DOHH2 (cell line): ENCODE measurements at regions not wholly inside any gene's neighbourhood (a gene's known extent, or its start where the extent isn't known, plus 50 kb on each side); places are given as distances from the start of the nearest gene placed in this dataset.

Source experiments
- H3F3A ChIP-seq: fragments of 200-600 bp; sonication (generic), shearing (Covaris generic); 2 replicates; pipeline ENCODE4 v1.6.0; 2016; ENCODE audit warnings: antibody characterized with exemption, mild to moderate bottlenecking; ENCODE audit not compliant: control insufficient read depth, insufficient read depth
- H3K27ac ChIP-seq: fragments of 200-600 bp; sonication (generic); 2 replicates; pipeline ENCODE4 v1.5.1; 2014; ENCODE audit warnings: low read depth, mild to moderate bottlenecking, low read length, moderate library complexity
- H3K27me3 ChIP-seq: fragments of 200-600 bp; sonication (generic); 2 replicates; pipeline ENCODE4 v1.6.1; 2014; ENCODE audit warnings: mild to moderate bottlenecking, low read length, mixed read lengths; ENCODE audit not compliant: control insufficient read depth
- H3K36me3 ChIP-seq: fragments of 200-600 bp; sonication (generic); 2 replicates; pipeline ENCODE4 v1.6.1; 2014; ENCODE audit warnings: mild to moderate bottlenecking, low read length, moderate library complexity, mixed read lengths; ENCODE audit not compliant: control insufficient read depth
- H3K4me1 ChIP-seq: fragments of 200-600 bp; sonication (generic); 2 replicates; pipeline ENCODE4 v1.6.1; 2014; ENCODE audit warnings: mild to moderate bottlenecking, low read length, mixed read lengths; ENCODE audit not compliant: control insufficient read depth
- H3K4me2 ChIP-seq: fragments of 200-600 bp; sonication (generic); 2 replicates; pipeline ENCODE4 v1.6.0; 2014; ENCODE audit warnings: mild to moderate bottlenecking, low read length, moderate library complexity
- H3K4me3 ChIP-seq: fragments of 200-600 bp; sonication (generic); 2 replicates; pipeline ENCODE4 v1.5.1; 2014; ENCODE audit warnings: mild to moderate bottlenecking, low read length, mixed read lengths
- H3K79me2 ChIP-seq: fragments of 200-600 bp; sonication (generic); 2 replicates; pipeline ENCODE4 v1.6.1; 2014; ENCODE audit warnings: mild to moderate bottlenecking, low read length, mixed read lengths; ENCODE audit not compliant: control insufficient read depth
- H3K9me2 ChIP-seq: fragments of 200-600 bp; sonication (generic); replicated peaks from 2 replicates; pipeline ENCODE4 v1.6.1; 2014; ENCODE audit warnings: mild to moderate bottlenecking, low read length, mixed read lengths; ENCODE audit not compliant: control insufficient read depth
- H3K9me3 ChIP-seq: fragments of 200-600 bp; sonication (generic); 2 replicates; pipeline ENCODE4 v1.6.1; 2014; ENCODE audit warnings: antibody characterized with exemption, low read length, mixed read lengths; ENCODE audit not compliant: control insufficient read depth, insufficient read depth
- H4K20me1 ChIP-seq: fragments of 200-600 bp; sonication (generic); 2 replicates; pipeline ENCODE4 v1.6.0; 2014; ENCODE audit warnings: low read depth, mild to moderate bottlenecking, antibody characterized with exemption, low read length, moderate library complexity; ENCODE audit not compliant: control insufficient read depth, insufficient read depth
- EZH2phosphoT487 ChIP-seq: fragments of 200-600 bp; sonication (generic); IDR thresholded peaks from 2 replicates; pipeline ENCODE4 v1.6.1; 2017; ENCODE audit warnings: borderline replicate concordance, mild to moderate bottlenecking, antibody characterized with exemption, low read length, moderate library complexity, mixed read lengths
- TF ChIP-seq, protein P1 (sequence below): fragments of 200-600 bp; sonication (generic); IDR thresholded peaks from one replicate; pipeline ENCODE4 v1.5.1; 2014; ENCODE audit warnings: antibody characterized with exemption, mild to moderate bottlenecking, low read depth, low read length; ENCODE audit not compliant: poor library complexity, severe bottlenecking

DNA sequence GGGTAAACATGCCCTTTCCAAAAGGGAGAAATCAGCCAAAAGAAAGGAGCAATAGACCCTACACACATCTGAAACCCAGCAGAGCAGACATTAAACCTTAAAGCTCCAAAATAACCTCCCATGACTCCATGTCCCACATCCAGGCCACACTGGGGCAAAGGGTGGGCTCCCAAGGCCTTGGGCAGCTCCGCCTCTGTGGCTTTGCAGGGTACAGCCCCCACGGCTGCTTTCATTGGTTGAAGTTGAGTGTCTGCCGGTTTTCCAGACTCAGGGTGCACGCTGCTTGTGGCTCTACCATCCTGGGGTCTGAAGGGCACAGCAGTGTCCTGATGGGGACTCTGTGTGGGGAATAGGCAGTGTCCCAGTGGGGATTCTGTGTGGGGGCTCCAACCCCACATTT lies 146.5 kb downstream of the ZDHHC21 start:
- Histone ChIP-seq H3K36me3 (no peaks in the 10 kb centered on the region), H3K9me2 (no peaks in the 10 kb centered on the region), H3K9me3 (no peaks in the 10 kb centered on the region), H3F3A (no peaks in the 10 kb centered on the region), H3K79me2 (no peaks in the 10 kb centered on the region), H3K4me2 (no peak overlapping the region), H3K27me3 (no peaks in the 10 kb centered on the region; the same call in 1 of the 2 replicates), H3K4me3 (no peak overlapping the region), H4K20me1 (no peaks in the 10 kb centered on the region), H3K27ac (no peak overlapping the region), H3K4me1 (no peaks in the 10 kb centered on the region)
- TF ChIP-seq, protein P1, sequence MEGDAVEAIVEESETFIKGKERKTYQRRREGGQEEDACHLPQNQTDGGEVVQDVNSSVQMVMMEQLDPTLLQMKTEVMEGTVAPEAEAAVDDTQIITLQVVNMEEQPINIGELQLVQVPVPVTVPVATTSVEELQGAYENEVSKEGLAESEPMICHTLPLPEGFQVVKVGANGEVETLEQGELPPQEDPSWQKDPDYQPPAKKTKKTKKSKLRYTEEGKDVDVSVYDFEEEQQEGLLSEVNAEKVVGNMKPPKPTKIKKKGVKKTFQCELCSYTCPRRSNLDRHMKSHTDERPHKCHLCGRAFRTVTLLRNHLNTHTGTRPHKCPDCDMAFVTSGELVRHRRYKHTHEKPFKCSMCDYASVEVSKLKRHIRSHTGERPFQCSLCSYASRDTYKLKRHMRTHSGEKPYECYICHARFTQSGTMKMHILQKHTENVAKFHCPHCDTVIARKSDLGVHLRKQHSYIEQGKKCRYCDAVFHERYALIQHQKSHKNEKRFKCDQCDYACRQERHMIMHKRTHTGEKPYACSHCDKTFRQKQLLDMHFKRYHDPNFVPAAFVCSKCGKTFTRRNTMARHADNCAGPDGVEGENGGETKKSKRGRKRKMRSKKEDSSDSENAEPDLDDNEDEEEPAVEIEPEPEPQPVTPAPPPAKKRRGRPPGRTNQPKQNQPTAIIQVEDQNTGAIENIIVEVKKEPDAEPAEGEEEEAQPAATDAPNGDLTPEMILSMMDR, result no peak
- TF ChIP-seq EZH2phosphoT487, result no peak

- H3K36me3 ChIP-seq, result no peaks in the 10 kb centered on the region
- H3K9me3 ChIP-seq, result no peaks in the 10 kb centered on the region
- H3K79me2 ChIP-seq, result no peaks in the 10 kb centered on the region
- no peak overlapping the region for H3K4me3 ChIP-seq
- no peak overlapping the region for H3K27ac ChIP-seq
- no peaks in the 10 kb centered on the region for H3K9me2 ChIP-seq
- no peak for TF ChIP-seq EZH2phosphoT487
- TF ChIP-seq, protein P1, result no peak
- no peaks in the 10 kb centered on the region for H3K4me1 ChIP-seq
- H3K27me3 ChIP-seq, result no peaks in the 10 kb centered on the region; the same call in 1 of the 2 replicates
- no peaks in the 10 kb centered on the region for H4K20me1 ChIP-seq
- H3K4me2 ChIP-seq, result no peak overlapping the region
- H3F3A ChIP-seq, result no peaks in the 10 kb centered on the region
Observed at GRCh38 chr9:14542071-14542470, 151.2 kb downstream of the ZDHHC21 start.

GRCh38 chr9:14538526-14538925 lies 154.7 kb downstream of the ZDHHC21 start:
- no peaks in the 10 kb centered on the region for H3K4me1 ChIP-seq
- H3K9me3 ChIP-seq, result no peaks in the 10 kb centered on the region

More at GRCh38 chr9:14538526-14538925, 154.7 kb downstream of the ZDHHC21 start:
- H3K4me2 ChIP-seq, result no peak overlapping the region
- H3F3A ChIP-seq, result no peaks in the 10 kb centered on the region
- H3K27ac ChIP-seq, result no peak overlapping the region
- TF ChIP-seq EZH2phosphoT487, result no peak
- TF ChIP-seq, protein P1, result no peak
- no peaks in the 10 kb centered on the region for H4K20me1 ChIP-seq
- H3K4me3 ChIP-seq, result no peak overlapping the region
- H3K9me2 ChIP-seq, result no peaks in the 10 kb centered on the region
- H3K79me2 ChIP-seq, result no peaks in the 10 kb centered on the region
- no peaks in the 10 kb centered on the region for H3K36me3 ChIP-seq
- no peaks in the 10 kb centered on the region; the same call in 1 of the 2 replicates for H3K27me3 ChIP-seq
